HG03520 (cell line): ENCODE measurements at regions not wholly inside any gene's neighbourhood (a gene's known extent, or its start where the extent isn't known, plus 50 kb on each side); places are given as distances from the start of the nearest gene placed in this dataset.

Source experiments
- ATAC-seq: cut with Tn5 transposase; IDR thresholded peaks from one replicate; pipeline ENCODE4 v1.9.1; 2021; ENCODE audit warnings: mild to moderate bottlenecking, moderate library complexity; ENCODE audit not compliant: unreplicated experiment

- no peak for ATAC-seq
These were observed 284.3 kb downstream of the GAS1 start for GRCh38 chr9:86662890-86663468.

GRCh38 chr9:86660146-86660943, 287.0 kb downstream of the GAS1 start:
- ATAC-seq, result no peak

- ATAC-seq, result no peak
These were observed 287.8 kb downstream of the GAS1 start for GRCh38 chr9:86659413-86660046.

- no peak for ATAC-seq
These were observed 292.2 kb downstream of the GAS1 start for GRCh38 chr9:86655147-86655546.

- ATAC-seq, result no peak
These were observed 293.8 kb downstream of the GAS1 start for GRCh38 chr9:86653466-86653865.

GRCh38 chr9:86652736-86653135, 294.6 kb downstream of the GAS1 start:
- no peak for ATAC-seq

- ATAC-seq, result no peak
These were observed 295.7 kb upstream of the TUT7 start for GRCh38 chr9:86649913-86650312.

- ATAC-seq, result no peak
These were observed 294.6 kb upstream of the TUT7 start for GRCh38 chr9:86648828-86649170.

GRCh38 chr9:86648156-86648827, 294.1 kb upstream of the TUT7 start:
- ATAC-seq, result no peak

- no peak for ATAC-seq
These were observed 291.1 kb upstream of the TUT7 start for GRCh38 chr9:86645303-86645702.

- no peak for ATAC-seq
These were observed 290.4 kb upstream of the TUT7 start for GRCh38 chr9:86644675-86645034.

GRCh38 chr9:86643946-86644674, 289.9 kb upstream of the TUT7 start:
- no peak for ATAC-seq

- no peak for ATAC-seq
These were observed 288.5 kb upstream of the TUT7 start for GRCh38 chr9:86642721-86643120.

GRCh38 chr9:86641970-86642369, 287.8 kb upstream of the TUT7 start:
- ATAC-seq, result no peak

GRCh38 chr9:86639899-86640379, 285.7 kb upstream of the TUT7 start:
- no peak for ATAC-seq

- no peak for ATAC-seq
These were observed 285.1 kb upstream of the TUT7 start for GRCh38 chr9:86639287-86639686.

- ATAC-seq, result no peak
These were observed 283.9 kb upstream of the TUT7 start for GRCh38 chr9:86638109-86638508.

- no peak for ATAC-seq
These were observed 283.3 kb upstream of the TUT7 start for GRCh38 chr9:86637515-86637914.

GRCh38 chr9:86636519-86636918, 282.3 kb upstream of the TUT7 start:
- no peak for ATAC-seq

GRCh38 chr9:86636038-86636437, 281.8 kb upstream of the TUT7 start:
- ATAC-seq, result no peak

- no peak for ATAC-seq
These were observed 280.3 kb upstream of the TUT7 start for GRCh38 chr9:86634501-86634900.
